Fibroblast of the conjunctiva (primary cell): ENCODE measurements at regions not wholly inside any gene's neighbourhood (a gene's known extent, or its start where the extent isn't known, plus 50 kb on each side); places are given as distances from the start of the nearest gene placed in this dataset.
"Not testable (repeated sequence)": the region's sequence is repeated elsewhere in the genome, so short reads cannot be mapped to it uniquely, and the experiment has no call there.

Experiments used
- DNase-seq: peaks from one replicate; pipeline ENCODE4 v3.0.0-alpha.2; 2010; ENCODE audit warnings: low read depth

- no peak for DNase-seq
These were observed 70.0 kb downstream of the KCTD15 start for GRCh38 chr19:33866696-33867095.

GRCh38 chr19:33868076-33868735, 71.5 kb downstream of the KCTD15 start:
- DNase-seq = no peak

GRCh38 chr19:33868788-33869412, 72.2 kb downstream of the KCTD15 start:
- DNase-seq = peak; percentile 8

- DNase-seq = not testable (repeated sequence)
These were observed 73.7 kb downstream of the KCTD15 start for GRCh38 chr19:33870298-33870932.

GRCh38 chr19:33871605-33872004, 74.9 kb downstream of the KCTD15 start:
- no peak for DNase-seq

- no peak for DNase-seq
These were observed 76.0 kb downstream of the KCTD15 start for GRCh38 chr19:33872445-33873320.

- no peak for DNase-seq
These were observed 78.4 kb downstream of the KCTD15 start for GRCh38 chr19:33875071-33875470.

- DNase-seq = no peak
These were observed 79.5 kb downstream of the KCTD15 start for GRCh38 chr19:33876192-33876591.

GRCh38 chr19:33878030-33878544, 81.4 kb downstream of the KCTD15 start:
- no peak for DNase-seq

- DNase-seq = no peak
These were observed 82.5 kb downstream of the KCTD15 start for GRCh38 chr19:33878910-33879810.

GRCh38 chr19:33879818-33880575, 83.3 kb downstream of the KCTD15 start:
- DNase-seq = no peak

GRCh38 chr19:33883859-33884519, 87.3 kb downstream of the KCTD15 start:
- DNase-seq = no peak

GRCh38 chr19:33885236-33885635, 88.6 kb downstream of the KCTD15 start:
- DNase-seq = no peak

- no peak for DNase-seq
These were observed 91.2 kb downstream of the KCTD15 start for GRCh38 chr19:33887891-33888290.

GRCh38 chr19:33888665-33889064, 92.0 kb downstream of the KCTD15 start:
- DNase-seq = no peak

GRCh38 chr19:33890569-33890968, 93.9 kb downstream of the KCTD15 start:
- no peak for DNase-seq

- DNase-seq = no peak
These were observed 95.1 kb downstream of the KCTD15 start for GRCh38 chr19:33891773-33892172.

- DNase-seq = no peak
These were observed 98.1 kb downstream of the KCTD15 start for GRCh38 chr19:33894787-33895186.

- no peak for DNase-seq
These were observed 98.7 kb downstream of the KCTD15 start for GRCh38 chr19:33895366-33895765.
